ENCODE measurements at regions not wholly inside any gene's neighbourhood (a gene's known extent, or its start where the extent isn't known, plus 50 kb on each side); places are given as distances from the start of the nearest gene placed in this dataset.
"Not testable (repeated sequence)": the region's sequence is repeated elsewhere in the genome, so short reads cannot be mapped to it uniquely, and the experiment has no call there.

DNA sequence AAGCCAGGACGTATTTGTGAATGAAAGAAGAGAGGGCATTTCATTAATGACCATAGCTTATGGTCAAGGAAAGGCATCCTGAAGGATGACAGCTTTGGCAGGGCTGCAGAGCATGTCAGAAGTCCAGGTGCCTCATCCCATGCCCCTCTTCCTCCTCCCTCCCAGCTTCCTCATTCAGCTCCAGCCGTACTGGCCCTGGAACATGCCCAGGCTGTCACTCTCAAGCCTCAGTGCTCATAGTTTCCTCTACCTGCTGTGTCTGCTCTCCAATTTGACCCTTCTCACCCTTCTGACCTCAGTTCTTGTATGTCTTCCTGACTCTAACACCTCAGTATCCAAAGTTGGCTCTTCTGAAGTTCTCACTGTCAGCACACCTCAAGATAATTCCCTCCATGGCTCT is 695.8 kb upstream of the HS6ST1 start:
- no peaks in the 10 kb centered on the region for H3K9me3 ChIP-seq (ENCODE audit: low read depth, low read length)
- H3K4me3 ChIP-seq (ENCODE audit: low read length) = no peak overlapping the region
- H3K4me1 ChIP-seq (ENCODE audit: insufficient read depth, low read length) = no peaks in the 10 kb centered on the region
- H3K27me3 ChIP-seq (ENCODE audit: insufficient read depth, low read length) = no peaks in the 10 kb centered on the region

DNA sequence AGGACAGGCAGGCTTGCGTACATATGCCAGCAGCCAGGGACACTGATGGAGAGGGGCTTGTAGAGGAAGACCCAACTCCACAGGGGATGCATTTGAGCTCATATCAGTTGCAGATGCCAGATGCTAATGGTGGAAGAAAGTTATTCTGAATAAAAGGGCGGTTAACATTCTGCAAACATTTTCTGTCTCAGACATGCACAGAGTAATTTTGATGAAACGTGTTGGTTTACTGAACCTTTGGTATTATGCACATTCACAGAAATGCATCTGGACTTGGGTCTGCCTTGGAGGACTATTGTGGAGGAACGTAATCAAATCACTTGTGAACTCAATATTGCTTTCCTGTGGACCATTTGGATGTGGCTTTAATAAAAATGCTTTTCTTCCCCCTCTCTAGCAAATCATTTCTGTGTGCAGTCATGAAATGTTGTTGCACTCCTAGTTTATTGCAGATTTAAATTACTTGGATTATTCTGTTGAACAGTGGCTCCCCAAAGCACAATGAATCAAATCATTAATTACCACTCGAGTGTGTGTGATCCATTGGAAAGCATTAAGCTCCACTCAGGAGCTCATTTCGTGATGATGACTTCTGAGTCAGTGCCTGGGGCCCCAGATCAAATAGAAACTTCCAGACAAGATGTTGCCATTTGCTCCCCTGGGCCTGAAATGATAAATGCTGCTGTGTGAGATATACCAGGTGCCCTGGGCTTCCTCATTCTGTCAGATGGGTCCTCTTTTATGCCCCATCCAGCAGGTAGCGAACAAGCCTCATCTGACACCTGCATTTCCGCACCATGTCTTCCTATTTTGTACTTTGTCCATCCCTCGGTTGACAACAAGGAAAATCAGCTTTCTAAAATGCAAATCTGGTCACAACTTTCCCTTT is 697.0 kb upstream of the HS6ST1 start:
- no peaks in the 10 kb centered on the region for H3K27me3 ChIP-seq (ENCODE audit: insufficient read depth, low read length)
- H3K4me1 ChIP-seq (ENCODE audit: insufficient read depth, low read length) = no peaks in the 10 kb centered on the region
- no peak overlapping the region for H3K4me3 ChIP-seq (ENCODE audit: low read length)

DNA sequence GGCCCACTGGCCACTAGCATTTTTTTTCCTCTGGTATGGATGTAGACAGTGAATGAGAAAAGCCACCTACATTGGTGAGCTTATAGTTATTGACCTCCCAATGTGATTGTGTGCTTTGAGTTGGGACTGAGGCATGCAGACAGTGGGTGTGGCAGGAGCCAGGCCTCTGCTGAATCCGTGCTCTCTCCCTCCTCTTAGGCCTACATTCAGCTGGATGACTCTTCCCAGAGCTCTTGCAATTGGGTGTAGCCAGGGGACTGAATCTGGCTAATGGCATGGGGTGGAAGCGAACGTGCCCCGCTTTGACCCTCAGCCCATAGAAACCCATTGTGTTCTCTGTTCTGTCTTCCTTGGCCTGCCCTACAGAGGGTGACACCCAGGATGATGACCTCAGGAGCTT is 698.3 kb upstream of the HS6ST1 start:
- Histone ChIP-seq H3K27me3 (ENCODE audit: insufficient read depth, low read length) (no peaks in the 10 kb centered on the region), H3K9me3 (ENCODE audit: low read depth, low read length) (no peaks in the 10 kb centered on the region), H3K4me1 (ENCODE audit: insufficient read depth, low read length) (no peaks in the 10 kb centered on the region), H3K4me3 (ENCODE audit: low read length) (no peak overlapping the region)

More for the DNA sequence above, 697.0 kb upstream of the HS6ST1 start:
- H3K9me3 ChIP-seq (ENCODE audit: low read depth, low read length) = no peaks in the 10 kb centered on the region

DNA sequence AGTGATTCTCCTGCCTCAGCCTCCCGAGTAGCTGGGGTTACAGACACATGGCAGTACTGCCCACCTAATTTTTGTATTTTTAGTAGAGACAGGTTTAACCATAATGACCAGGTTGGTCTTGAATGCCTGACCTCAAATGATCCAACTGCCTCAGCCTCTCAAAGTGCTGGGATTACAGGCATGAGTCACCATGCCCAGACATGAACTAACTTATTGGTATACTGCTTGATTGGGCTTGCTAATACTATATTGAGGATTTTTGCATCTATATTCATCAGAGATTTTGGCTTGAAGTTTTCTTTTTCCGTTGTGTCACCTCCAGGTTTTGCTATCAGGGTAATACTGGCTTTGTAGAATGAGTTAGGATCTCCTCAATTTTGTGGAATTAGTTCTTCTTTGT is 706.1 kb upstream of the HS6ST1 start:
- no peaks in the 10 kb centered on the region for H3K4me1 ChIP-seq (ENCODE audit: insufficient read depth, low read length)
- H3K27me3 ChIP-seq (ENCODE audit: insufficient read depth, low read length) = no peaks in the 10 kb centered on the region
- no peaks in the 10 kb centered on the region for H3K9me3 ChIP-seq (ENCODE audit: low read depth, low read length)
- no peak overlapping the region for H3K4me3 ChIP-seq (ENCODE audit: low read length)

DNA sequence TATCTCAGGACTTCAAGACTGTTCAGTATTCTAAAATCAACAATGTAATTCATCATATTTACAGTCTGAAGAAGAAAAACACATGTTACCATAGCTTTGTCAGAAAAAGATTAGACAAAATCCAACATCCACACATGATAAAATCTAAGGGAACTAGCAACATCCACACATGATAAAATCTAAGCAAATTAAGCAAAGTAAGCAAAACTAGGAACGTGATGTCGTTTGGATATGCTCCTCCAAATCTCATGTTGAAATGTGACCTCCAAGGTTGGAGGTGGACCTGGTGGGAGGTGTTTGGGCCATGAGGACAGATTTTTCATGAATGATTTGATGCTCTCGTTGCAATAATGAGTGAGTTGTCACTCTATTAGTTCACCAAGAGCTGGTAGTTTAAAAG is 717.3 kb upstream of the HS6ST1 start:
- Histone ChIP-seq H3K9me3 (ENCODE audit: low read depth, low read length) (no peaks in the 10 kb centered on the region), H3K27me3 (ENCODE audit: insufficient read depth, low read length) (no peaks in the 10 kb centered on the region), H3K4me1 (ENCODE audit: insufficient read depth, low read length) (no peaks in the 10 kb centered on the region), H3K4me3 (ENCODE audit: low read length) (no peak overlapping the region)

DNA sequence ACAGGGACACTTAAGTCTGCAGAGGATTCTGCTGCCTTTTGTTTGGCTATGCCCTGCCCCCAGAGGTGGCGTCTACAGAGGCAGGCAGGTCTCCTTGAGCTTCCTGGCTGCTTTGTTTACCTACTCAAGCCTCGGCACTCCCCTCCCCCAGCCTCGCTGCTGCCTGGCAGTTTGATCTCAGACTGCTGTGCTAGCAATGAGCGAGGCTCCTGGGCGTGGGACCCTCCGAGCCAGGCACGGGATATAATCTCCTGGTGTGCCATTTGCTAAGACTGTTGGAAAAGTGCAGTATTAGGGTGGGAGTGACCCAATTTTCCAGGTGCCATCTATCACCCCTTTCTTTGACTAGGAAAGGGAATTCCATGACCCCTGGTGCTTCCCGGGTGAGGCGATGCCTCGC is 725.0 kb upstream of the HS6ST1 start:
- not testable (repeated sequence) for H3K4me1 ChIP-seq (ENCODE audit: insufficient read depth, low read length); H3K4me3 ChIP-seq (ENCODE audit: low read length); H3K27me3 ChIP-seq (ENCODE audit: insufficient read depth, low read length); H3K9me3 ChIP-seq (ENCODE audit: low read depth, low read length)

DNA sequence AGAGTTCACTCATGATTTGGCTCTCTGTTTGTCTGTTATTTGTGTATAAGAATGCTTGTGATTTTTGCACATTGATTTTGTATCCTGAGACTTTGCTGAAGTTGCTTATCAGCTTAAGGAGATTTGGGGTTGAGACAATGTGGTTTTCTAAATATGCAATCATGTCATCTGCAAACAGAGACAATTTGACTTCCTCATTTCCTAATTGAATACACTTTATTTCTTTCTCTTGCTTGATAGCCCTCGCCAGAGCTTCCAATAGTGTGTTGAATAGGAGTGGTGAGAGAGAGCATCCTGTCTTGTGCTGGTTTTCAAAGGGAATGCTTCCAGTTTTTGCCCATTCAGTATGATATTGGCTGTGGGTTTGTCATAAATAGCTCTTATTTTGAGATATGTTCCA is 727.8 kb upstream of the HS6ST1 start:
- not testable (repeated sequence) for H3K4me1 ChIP-seq (ENCODE audit: insufficient read depth, low read length); H3K27me3 ChIP-seq (ENCODE audit: insufficient read depth, low read length); H3K4me3 ChIP-seq (ENCODE audit: low read length); H3K9me3 ChIP-seq (ENCODE audit: low read depth, low read length)

DNA sequence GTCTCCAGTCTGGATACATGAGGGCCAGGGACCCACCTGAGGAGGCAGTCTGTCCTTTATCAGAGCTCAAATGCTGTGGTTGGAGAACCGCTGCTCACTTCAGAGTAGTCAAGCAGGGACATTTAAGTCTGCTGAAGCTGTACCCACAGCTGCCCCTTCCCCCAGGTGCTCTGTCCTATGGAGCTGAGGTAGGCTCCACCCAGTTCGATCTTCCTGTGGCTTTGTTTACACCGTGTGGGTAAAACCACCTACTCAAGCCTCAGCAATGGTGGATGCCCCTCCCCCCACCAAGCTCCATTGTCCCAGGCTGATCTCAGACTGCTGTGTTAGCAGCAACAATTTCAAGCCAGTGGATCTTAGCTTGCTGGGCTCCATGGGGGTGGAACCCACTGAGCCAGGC is 731.4 kb upstream of the HS6ST1 start:
- no peaks in the 10 kb centered on the region for H3K27me3 ChIP-seq (ENCODE audit: insufficient read depth, low read length)
- H3K9me3 ChIP-seq (ENCODE audit: low read depth, low read length) = no peaks in the 10 kb centered on the region
- no peak overlapping the region for H3K4me3 ChIP-seq (ENCODE audit: low read length)
- no peaks in the 10 kb centered on the region for H3K4me1 ChIP-seq (ENCODE audit: insufficient read depth, low read length)

DNA sequence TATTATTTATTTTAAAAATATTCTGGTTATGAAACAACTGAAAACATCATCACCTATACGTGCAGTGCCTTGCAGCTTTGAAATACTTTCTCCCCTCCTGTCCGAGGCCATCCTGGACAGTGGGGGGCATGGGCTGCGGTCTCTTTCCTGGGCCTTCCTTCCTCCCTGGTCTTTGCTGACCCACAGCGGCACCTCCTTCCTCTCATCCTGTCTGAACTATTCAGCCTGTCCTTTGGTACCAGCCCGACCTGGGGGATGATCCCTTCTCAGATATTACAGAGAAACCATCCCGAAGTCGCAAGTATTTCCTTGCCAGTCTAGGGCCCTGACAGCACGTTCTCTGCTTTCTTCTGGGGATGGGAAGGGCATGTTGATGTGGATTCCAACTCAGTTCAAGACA is 736.6 kb upstream of the HS6ST1 start:
- Histone ChIP-seq H3K9me3 (ENCODE audit: low read depth, low read length) (no peaks in the 10 kb centered on the region), H3K4me1 (ENCODE audit: insufficient read depth, low read length) (no peaks in the 10 kb centered on the region), H3K4me3 (ENCODE audit: low read length) (no peak overlapping the region), H3K27me3 (ENCODE audit: insufficient read depth, low read length) (no peaks in the 10 kb centered on the region)

DNA sequence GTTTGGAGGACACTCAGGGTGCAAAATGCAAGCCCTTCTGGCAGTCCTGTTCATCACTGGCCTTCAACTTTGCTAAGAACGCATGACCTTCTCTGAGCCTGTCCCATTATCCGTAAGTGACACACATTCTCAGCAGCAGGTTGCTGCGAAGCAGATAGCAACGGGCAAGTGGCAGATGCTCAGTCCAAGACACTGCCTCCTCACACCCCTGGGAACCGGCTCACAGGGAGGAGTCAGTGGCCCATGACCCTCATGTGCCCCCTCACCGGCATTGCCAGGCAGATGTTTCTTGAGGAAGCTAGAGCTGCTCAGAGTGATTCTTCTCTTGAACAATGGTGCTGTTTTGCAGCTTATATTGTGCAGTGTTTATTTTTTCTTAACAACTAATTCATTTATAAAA is 737.2 kb upstream of the HS6ST1 start:
- no peaks in the 10 kb centered on the region for H3K4me1 ChIP-seq (ENCODE audit: insufficient read depth, low read length)

DNA sequence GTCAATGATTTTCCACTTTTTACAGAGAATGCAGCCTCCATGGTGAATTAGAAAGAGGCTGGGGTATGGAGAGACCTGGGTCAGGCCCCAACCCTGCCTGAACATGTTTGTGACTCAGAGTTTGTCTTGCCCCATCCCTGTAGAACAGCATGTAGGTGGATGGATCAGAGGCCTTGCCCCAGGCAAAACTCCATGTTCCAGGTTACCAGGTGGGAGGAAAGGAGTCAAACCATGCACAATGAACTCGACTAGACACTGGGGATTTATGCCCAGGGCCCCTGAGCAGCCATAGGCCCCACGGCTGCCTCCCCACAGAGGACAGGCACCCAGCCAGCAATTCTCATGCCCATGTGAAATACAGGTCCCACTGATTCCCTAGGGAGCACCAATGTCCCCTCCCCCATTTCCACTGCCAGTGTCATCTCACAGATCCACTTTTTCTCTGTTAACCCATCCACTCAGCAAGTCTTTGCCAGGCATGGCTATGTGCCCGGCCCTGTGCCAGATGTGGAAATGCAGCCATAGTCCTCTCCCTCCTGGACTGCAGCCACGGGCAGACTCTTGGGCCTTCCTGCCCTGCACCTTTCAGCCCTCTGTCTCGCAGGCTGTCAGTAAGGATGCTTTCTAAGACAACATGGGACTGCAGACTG is 737.8 kb upstream of the HS6ST1 start:
- Histone ChIP-seq H3K4me1 (ENCODE audit: insufficient read depth, low read length) (no peaks in the 10 kb centered on the region), H3K4me3 (ENCODE audit: low read length) (no peak overlapping the region), H3K9me3 (ENCODE audit: low read depth, low read length) (no peaks in the 10 kb centered on the region), H3K27me3 (ENCODE audit: insufficient read depth, low read length) (no peaks in the 10 kb centered on the region)

More for the DNA sequence above, 737.2 kb upstream of the HS6ST1 start:
- no peaks in the 10 kb centered on the region for H3K9me3 ChIP-seq (ENCODE audit: low read depth, low read length)
- no peak overlapping the region for H3K4me3 ChIP-seq (ENCODE audit: low read length)
- no peaks in the 10 kb centered on the region for H3K27me3 ChIP-seq (ENCODE audit: insufficient read depth, low read length)

DNA sequence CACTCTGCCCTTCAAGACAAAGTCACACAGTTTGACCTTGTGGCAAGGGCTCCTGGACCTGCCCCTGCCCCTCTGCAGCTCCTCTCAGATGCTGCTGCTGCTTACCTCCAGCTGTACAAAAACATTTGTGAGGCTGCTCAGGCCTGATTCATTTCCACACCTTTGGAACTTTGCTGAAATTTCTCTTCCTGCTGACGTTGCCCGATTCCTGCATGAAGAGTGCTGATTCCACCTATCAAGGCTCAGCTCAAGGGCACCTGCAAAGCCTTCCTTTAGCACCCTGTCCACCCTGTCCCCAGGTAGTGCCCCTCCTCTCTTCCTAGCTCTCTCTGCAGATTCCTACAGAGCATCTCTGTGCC is 738.3 kb upstream of the HS6ST1 start:
- H3K9me3 ChIP-seq (ENCODE audit: low read depth, low read length) = no peaks in the 10 kb centered on the region
- H3K4me3 ChIP-seq (ENCODE audit: low read length) = no peak overlapping the region

DNA sequence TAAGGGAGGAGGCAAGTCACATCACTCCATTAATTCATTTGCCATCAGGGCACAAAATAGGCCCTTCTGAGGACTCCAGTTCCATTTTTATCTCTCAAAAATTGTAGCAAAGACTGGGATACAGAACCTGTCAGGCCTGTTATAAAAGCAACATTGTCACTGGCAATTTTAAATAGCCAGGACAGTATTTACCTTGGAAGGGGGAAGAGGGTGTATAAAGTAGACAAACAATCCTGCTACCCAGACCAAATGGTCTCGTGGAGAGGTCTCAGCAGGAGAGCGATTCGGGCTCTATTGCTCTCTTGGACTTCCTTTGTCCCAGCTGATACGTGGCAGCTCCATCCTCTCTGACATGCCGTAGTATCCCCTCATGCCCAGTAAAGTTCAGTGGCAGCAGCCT is 740.3 kb upstream of the HS6ST1 start:
- Histone ChIP-seq H3K4me3 (ENCODE audit: low read length) (no peak overlapping the region), H3K27me3 (ENCODE audit: insufficient read depth, low read length) (no peaks in the 10 kb centered on the region), H3K4me1 (ENCODE audit: insufficient read depth, low read length) (no peaks in the 10 kb centered on the region), H3K9me3 (ENCODE audit: low read depth, low read length) (no peaks in the 10 kb centered on the region)

More for the DNA sequence above, 738.3 kb upstream of the HS6ST1 start:
- Histone ChIP-seq H3K4me1 (ENCODE audit: insufficient read depth, low read length) (no peaks in the 10 kb centered on the region), H3K27me3 (ENCODE audit: insufficient read depth, low read length) (no peaks in the 10 kb centered on the region)

DNA sequence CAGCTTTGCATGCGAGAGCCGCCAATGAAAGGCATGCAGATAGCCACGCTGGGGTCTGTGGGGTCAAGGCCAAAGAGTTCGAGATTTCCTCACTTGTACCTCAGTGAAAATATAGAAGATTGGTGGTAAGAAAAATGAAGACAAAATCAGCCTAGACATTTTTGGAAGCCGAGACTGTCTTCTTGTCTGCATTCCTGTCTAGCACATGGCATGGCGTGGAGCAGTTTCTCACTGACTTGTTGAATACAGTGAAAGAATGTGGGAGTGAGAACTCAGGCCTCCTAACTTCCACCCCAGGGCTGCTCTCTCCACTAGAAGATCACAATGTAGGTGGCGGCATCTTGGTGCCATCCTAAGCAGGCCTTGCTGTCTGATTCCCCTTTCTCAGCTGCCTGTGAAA is 740.8 kb upstream of the HS6ST1 start:
- Histone ChIP-seq H3K4me3 (ENCODE audit: low read length) (no peak overlapping the region), H3K27me3 (ENCODE audit: insufficient read depth, low read length) (no peaks in the 10 kb centered on the region), H3K4me1 (ENCODE audit: insufficient read depth, low read length) (no peaks in the 10 kb centered on the region), H3K9me3 (ENCODE audit: low read depth, low read length) (no peaks in the 10 kb centered on the region)

DNA sequence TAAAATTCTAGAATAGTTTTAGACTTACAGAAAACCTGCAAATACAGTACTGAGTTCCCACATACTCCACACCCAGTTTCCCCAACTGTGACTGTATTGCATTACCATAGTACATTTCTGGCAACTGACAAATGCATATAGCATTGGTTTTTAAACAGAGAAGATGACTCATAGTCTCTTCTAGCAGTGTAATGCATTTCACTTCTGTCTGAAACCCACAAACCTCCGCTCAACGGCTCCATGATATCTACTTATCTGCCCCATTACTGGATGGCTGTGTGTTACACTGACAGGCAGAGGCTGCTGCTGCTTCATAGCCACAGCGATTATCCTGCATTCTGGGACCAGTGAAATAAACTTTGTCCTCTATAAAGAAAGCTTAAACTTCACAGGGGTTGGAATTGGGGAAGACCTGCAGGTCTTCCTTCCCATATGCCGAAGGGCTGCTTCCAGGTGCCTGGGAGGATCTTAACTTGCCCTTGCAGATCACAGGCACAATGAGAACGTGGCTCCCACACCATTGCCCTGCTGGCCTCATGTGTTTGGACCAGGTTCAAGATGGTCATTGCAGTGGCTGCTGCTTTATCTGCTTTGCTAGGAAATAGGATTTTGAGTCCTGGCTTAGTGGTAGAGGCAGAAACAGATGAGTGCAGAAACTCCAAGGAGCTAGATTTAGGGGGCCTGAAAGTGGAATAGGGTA is 742.6 kb upstream of the HS6ST1 start:
- Histone ChIP-seq H3K9me3 (ENCODE audit: low read depth, low read length) (no peaks in the 10 kb centered on the region), H3K4me3 (ENCODE audit: low read length) (no peak overlapping the region), H3K27me3 (ENCODE audit: insufficient read depth, low read length) (no peaks in the 10 kb centered on the region), H3K4me1 (ENCODE audit: insufficient read depth, low read length) (no peaks in the 10 kb centered on the region)

Data from mononuclear cell (primary cell).